Keratinocyte (primary cell): ENCODE measurements at regions not wholly inside any gene's neighbourhood (a gene's known extent, or its start where the extent isn't known, plus 50 kb on each side); places are given as distances from the start of the nearest gene placed in this dataset.

Experiments
- DNase-seq: peaks from one replicate; pipeline ENCODE4 v3.0.0-alpha.2; 2011; ENCODE audit warnings: low read depth, missing footprints, low spot score
- FAIRE-seq: peaks from 2 replicates; lab custom pipeline; 2011; peaks lifted over from hg19 to GRCh38; lab: Jason Lieb, UNC
- H2AFZ ChIP-seq: 2 replicates; pipeline ENCODE4 v1.6.0; 2012; ENCODE audit warnings: low read length, control low read depth, inconsistent platforms; ENCODE audit not compliant: control insufficient read depth
- H3K27ac ChIP-seq: 2 replicates; pipeline ENCODE4 v1.5.1; 2011; ENCODE audit warnings: low read length; ENCODE audit not compliant: control insufficient read depth, insufficient read depth
- H3K27me3 ChIP-seq: 3 replicates; pipeline ENCODE4 v1.6.0; 2011; ENCODE audit warnings: low read length; ENCODE audit not compliant: control insufficient read depth, insufficient read depth; ENCODE audit errors: extremely low read depth
- H3K36me3 ChIP-seq, 2 experiments: 2 replicates in 1 of 2; 3 replicates in 1 of 2; pipeline ENCODE4 v1.5.1; 2011; ENCODE audit warnings: low read length in 2 of 2, mild to moderate bottlenecking in 1 of 2; ENCODE audit not compliant: control insufficient read depth in 2 of 2, insufficient read depth in 2 of 2; ENCODE audit errors: extremely low read depth in 1 of 2
- H3K4me1 ChIP-seq: 3 replicates; pipeline ENCODE4 v1.5.1; 2011; ENCODE audit warnings: low read length; ENCODE audit not compliant: control insufficient read depth, insufficient read depth; ENCODE audit errors: extremely low read depth
- H3K4me2 ChIP-seq: 3 replicates; pipeline ENCODE4 v1.6.0; 2011; ENCODE audit warnings: low read depth, low read length; ENCODE audit not compliant: control insufficient read depth, insufficient read depth; ENCODE audit errors: extremely low read depth
- H3K4me3 ChIP-seq, 3 experiments: fragments of 200-600 bp in 1 of 3; sonication (generic) in 1 of 3; 2 replicates in 2 of 3; 3 replicates in 1 of 3; pipeline ENCODE4 v1.5.1; 2011 to 2016; ENCODE audit warnings: low read length in 3 of 3, mild to moderate bottlenecking in 3 of 3, control low read depth in 2 of 3, inconsistent platforms in 1 of 3, low read depth in 1 of 3, mixed read lengths in 1 of 3, mixed run types in 1 of 3, moderate library complexity in 1 of 3; ENCODE audit not compliant: control insufficient read depth in 2 of 3, insufficient read depth in 2 of 3; ENCODE audit errors: extremely low read depth in 1 of 3
- H3K79me2 ChIP-seq: 2 replicates; pipeline ENCODE4 v1.6.0; 2012; ENCODE audit warnings: low read length; ENCODE audit not compliant: control insufficient read depth, insufficient read depth
- H3K9ac ChIP-seq: 3 replicates; pipeline ENCODE4 v1.6.0; 2011; ENCODE audit warnings: low read length; ENCODE audit not compliant: control insufficient read depth, insufficient read depth; ENCODE audit errors: extremely low read depth
- H3K9me1 ChIP-seq: 3 replicates; pipeline ENCODE4 v1.6.0; 2011; ENCODE audit warnings: low read length; ENCODE audit not compliant: control insufficient read depth, insufficient read depth; ENCODE audit errors: extremely low read depth
- H3K9me3 ChIP-seq: 2 replicates; pipeline ENCODE4 v1.5.1; 2012; ENCODE audit warnings: low read depth, low read length; ENCODE audit not compliant: control insufficient read depth
- H4K20me1 ChIP-seq: 3 replicates; pipeline ENCODE4 v1.6.0; 2011; ENCODE audit warnings: low read length; ENCODE audit not compliant: control insufficient read depth, insufficient read depth; ENCODE audit errors: extremely low read depth
- CTCF ChIP-seq, 3 experiments: IDR thresholded peaks in 1 of 3; conservative IDR thresholded peaks in 1 of 3; optimal IDR thresholded peaks in 1 of 3; 2 replicates in 2 of 3; 3 replicates in 1 of 3; pipeline versions ENCODE3 to v1.5.1; 2011; ENCODE audit warnings: low read length in 3 of 3, mild to moderate bottlenecking in 3 of 3, moderate library complexity in 2 of 3, control low read depth in 1 of 3, inconsistent platforms in 1 of 3; ENCODE audit not compliant: insufficient read depth in 2 of 3; ENCODE audit errors: extremely low read depth in 1 of 3
- EZH2 ChIP-seq: IDR thresholded peaks from one replicate; pipeline ENCODE4 v1.6.1; 2012; ENCODE audit warnings: inconsistent platforms, mild to moderate bottlenecking, low read length, moderate library complexity
- dilution Hi-C: fragments of 300-500 bp; cut with MboI; formaldehyde crosslinking; loops from one replicate; pipeline ENCODE4 v1.7.0; 2020; ENCODE audit warnings: low sequenced_read_pairs; ENCODE audit not compliant: extremely low pct_ligation_motif_present

GRCh38 chr5:121271546-121271945, 580.1 kb upstream of the FTMT start:
- no peaks in the 10 kb centered on the region for H3K9me3 ChIP-seq
- DNase-seq (no peak), FAIRE-seq (no peak)
- no peaks in the 10 kb centered on the region for H3K36me3 ChIP-seq
- dilution Hi-C loops, result no loop called here
- no peak overlapping the region for H3K9ac ChIP-seq
- no peak overlapping the region for H2AFZ ChIP-seq
- H3K4me2 ChIP-seq, result no peak overlapping the region
- no peaks in the 10 kb centered on the region for H3K9me1 ChIP-seq
- no peak overlapping the region for H3K27ac ChIP-seq
- TF ChIP-seq CTCF (optimal IDR thresholded peaks at IDR 0.05 in 1 of 3, IDR thresholded peaks at IDR 0.05 in 1 of 3, conservative IDR thresholded peaks at IDR 0.05 in 1 of 3; ENCODE audit: extremely low read depth in 1 of 3, insufficient read depth in 2 of 3, low read length in 3 of 3) (no peak), EZH2 (no peak)
- H4K20me1 ChIP-seq, result no peaks in the 10 kb centered on the region
- H3K27me3 ChIP-seq, result no peaks in the 10 kb centered on the region
- no peaks in the 10 kb centered on the region for H3K4me1 ChIP-seq
- H3K4me3 ChIP-seq, result no peak overlapping the region
- H3K79me2 ChIP-seq, result no peaks in the 10 kb centered on the region

GRCh38 chr5:121273833-121274433, 577.7 kb upstream of the FTMT start:
- DNase-seq, result no peak
- Histone ChIP-seq H3K9ac (no peak overlapping the region), H4K20me1 (no peaks in the 10 kb centered on the region), H2AFZ (no peak overlapping the region), H3K27me3 (no peaks in the 10 kb centered on the region), H3K9me3 (no peaks in the 10 kb centered on the region), H3K27ac (no peak overlapping the region), H3K4me2 (no peak overlapping the region), H3K4me1 (no peaks in the 10 kb centered on the region), H3K4me3 (no peak overlapping the region), H3K36me3 (no peaks in the 10 kb centered on the region), H3K79me2 (no peaks in the 10 kb centered on the region), H3K9me1 (no peaks in the 10 kb centered on the region)
- FAIRE-seq, result peak; percentile 65
- dilution Hi-C loops, result no loop called here
- TF ChIP-seq CTCF (optimal IDR thresholded peaks at IDR 0.05 in 1 of 3, IDR thresholded peaks at IDR 0.05 in 1 of 3, conservative IDR thresholded peaks at IDR 0.05 in 1 of 3; ENCODE audit: extremely low read depth in 1 of 3, insufficient read depth in 2 of 3, low read length in 3 of 3) (no peak), EZH2 (no peak)
